MM.1S (cell line): ENCODE measurements at regions not wholly inside any gene's neighbourhood (a gene's known extent, or its start where the extent isn't known, plus 50 kb on each side); places are given as distances from the start of the nearest gene placed in this dataset.

Source experiments
- EZH2 ChIP-seq: fragments of 300-600 bp; sonication (generic); optimal IDR thresholded peaks from 2 replicates; pipeline ENCODE3; 2017; ENCODE audit warnings: low read depth, mild to moderate bottlenecking, antibody characterized with exemption, low read length, mixed read lengths
- TF ChIP-seq, protein P1 (sequence below): fragments of 300-600 bp; sonication (generic); IDR thresholded peaks from 2 replicates; pipeline ENCODE4 v1.5.1; 2016; ENCODE audit warnings: antibody characterized with exemption, low read length, mixed read lengths

DNA sequence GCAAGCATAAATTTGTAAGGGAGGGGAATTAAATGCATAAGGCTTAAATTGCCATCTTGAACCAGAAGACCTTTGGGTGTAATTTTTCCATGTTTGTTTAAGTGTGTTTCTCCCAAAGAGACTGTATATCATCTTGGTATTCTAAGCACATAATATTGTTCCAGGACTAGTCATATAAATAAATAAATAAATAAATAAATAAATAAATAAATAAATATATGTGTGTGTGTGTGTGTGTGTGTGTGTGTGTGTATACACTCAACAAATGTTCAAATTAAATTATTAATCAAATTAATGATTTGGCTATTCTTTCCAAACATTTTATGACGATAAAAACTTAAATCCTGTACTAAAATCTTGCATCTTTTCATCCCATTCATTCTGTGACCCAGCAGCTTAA is 867.8 kb upstream of the KLHL29 start:
- no peak for TF ChIP-seq EZH2
- TF ChIP-seq, protein P1, sequence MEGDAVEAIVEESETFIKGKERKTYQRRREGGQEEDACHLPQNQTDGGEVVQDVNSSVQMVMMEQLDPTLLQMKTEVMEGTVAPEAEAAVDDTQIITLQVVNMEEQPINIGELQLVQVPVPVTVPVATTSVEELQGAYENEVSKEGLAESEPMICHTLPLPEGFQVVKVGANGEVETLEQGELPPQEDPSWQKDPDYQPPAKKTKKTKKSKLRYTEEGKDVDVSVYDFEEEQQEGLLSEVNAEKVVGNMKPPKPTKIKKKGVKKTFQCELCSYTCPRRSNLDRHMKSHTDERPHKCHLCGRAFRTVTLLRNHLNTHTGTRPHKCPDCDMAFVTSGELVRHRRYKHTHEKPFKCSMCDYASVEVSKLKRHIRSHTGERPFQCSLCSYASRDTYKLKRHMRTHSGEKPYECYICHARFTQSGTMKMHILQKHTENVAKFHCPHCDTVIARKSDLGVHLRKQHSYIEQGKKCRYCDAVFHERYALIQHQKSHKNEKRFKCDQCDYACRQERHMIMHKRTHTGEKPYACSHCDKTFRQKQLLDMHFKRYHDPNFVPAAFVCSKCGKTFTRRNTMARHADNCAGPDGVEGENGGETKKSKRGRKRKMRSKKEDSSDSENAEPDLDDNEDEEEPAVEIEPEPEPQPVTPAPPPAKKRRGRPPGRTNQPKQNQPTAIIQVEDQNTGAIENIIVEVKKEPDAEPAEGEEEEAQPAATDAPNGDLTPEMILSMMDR = no peak
